Breast epithelium (tissue), 3 donors: ENCODE measurements at regions not wholly inside any gene's neighbourhood (a gene's known extent, or its start where the extent isn't known, plus 50 kb on each side); places are given as distances from the start of the nearest gene placed in this dataset.

Experiments
- POLR2A ChIP-seq: fragments of 450-650 bp; IDR thresholded peaks from one replicate; pipeline ENCODE4 v1.6.1; 2016; ENCODE audit warnings: antibody characterized with exemption, mild to moderate bottlenecking, moderate library complexity
- TF ChIP-seq, protein P1 (sequence below), 3 donors: fragments of 450-650 bp; IDR thresholded peaks; one replicate each; pipeline ENCODE4 v1.5.1; 2016 to 2017; ENCODE audit warnings: antibody characterized with exemption in 3 of 3, mild to moderate bottlenecking in 3 of 3, moderate library complexity in 3 of 3

DNA sequence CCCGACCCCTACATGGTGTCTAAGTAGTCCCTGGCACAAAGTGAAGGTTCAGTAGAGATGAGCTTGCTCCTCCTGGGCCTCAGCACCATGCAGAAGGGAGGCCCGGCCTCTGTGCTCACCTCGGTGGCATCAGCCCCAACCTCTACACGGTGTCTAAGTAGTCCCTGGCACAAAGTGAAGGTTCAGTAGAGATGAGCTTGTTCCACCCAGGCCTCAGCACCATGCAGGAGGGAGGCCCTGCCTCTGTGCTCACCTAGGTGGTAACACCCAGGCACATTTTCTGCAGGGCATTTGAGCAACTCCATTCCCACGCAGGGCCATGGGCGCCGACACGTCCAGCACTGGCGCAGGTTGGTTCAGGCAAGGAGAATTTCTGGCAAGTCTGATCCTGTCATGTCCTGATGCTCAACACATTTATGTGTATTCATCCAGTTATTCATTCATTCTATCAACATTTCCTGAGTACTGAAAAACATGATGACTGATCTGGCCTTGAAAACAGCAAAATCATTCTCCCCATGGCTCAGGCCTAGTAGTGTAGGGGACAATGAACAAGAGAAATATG is 408.2 kb upstream of the MYT1L start:
- TF ChIP-seq, protein P1, sequence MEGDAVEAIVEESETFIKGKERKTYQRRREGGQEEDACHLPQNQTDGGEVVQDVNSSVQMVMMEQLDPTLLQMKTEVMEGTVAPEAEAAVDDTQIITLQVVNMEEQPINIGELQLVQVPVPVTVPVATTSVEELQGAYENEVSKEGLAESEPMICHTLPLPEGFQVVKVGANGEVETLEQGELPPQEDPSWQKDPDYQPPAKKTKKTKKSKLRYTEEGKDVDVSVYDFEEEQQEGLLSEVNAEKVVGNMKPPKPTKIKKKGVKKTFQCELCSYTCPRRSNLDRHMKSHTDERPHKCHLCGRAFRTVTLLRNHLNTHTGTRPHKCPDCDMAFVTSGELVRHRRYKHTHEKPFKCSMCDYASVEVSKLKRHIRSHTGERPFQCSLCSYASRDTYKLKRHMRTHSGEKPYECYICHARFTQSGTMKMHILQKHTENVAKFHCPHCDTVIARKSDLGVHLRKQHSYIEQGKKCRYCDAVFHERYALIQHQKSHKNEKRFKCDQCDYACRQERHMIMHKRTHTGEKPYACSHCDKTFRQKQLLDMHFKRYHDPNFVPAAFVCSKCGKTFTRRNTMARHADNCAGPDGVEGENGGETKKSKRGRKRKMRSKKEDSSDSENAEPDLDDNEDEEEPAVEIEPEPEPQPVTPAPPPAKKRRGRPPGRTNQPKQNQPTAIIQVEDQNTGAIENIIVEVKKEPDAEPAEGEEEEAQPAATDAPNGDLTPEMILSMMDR (IDR thresholded peaks at IDR 0.05) = no peak
- TF ChIP-seq POLR2A = no peak
